22Rv1 (cell line): ENCODE measurements at regions not wholly inside any gene's neighbourhood (a gene's known extent, or its start where the extent isn't known, plus 50 kb on each side); places are given as distances from the start of the nearest gene placed in this dataset.

Experiments
- CTCF ChIP-seq: fragments of 450-650 bp; IDR thresholded peaks from 2 replicates; pipeline ENCODE4 v1.5.1; 2017; ENCODE audit warnings: mild to moderate bottlenecking
- ZFX ChIP-seq: fragments of 450-650 bp; IDR thresholded peaks from 2 replicates; pipeline ENCODE4 v1.6.1; 2017; ENCODE audit warnings: antibody characterized with exemption, borderline replicate concordance

- TF ChIP-seq CTCF (no peak), ZFX (no peak)
Measured at GRCh38 chr5:8869932-8870331, 675.9 kb downstream of the SEMA5A start.
